ENCODE measurements at regions not wholly inside any gene's neighbourhood (a gene's known extent, or its start where the extent isn't known, plus 50 kb on each side); places are given as distances from the start of the nearest gene placed in this dataset.

DNA sequence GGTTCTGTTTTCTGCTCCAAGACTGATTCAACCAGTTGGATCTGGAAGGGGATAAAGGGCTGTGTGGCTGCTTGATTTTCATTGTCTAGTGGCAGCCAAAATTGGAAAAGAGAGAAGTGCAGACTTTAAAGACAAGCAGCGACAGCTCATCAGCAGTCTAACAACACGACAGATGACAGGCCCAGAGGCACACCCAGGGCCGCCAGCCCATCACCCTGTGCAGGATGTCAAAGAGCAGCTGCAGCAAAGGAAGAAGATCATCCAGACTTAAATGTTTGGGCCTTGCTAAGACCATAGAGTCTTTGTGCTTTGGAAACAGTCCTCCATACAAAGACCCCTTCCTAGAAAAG lies 421.0 kb upstream of the KLF12 start:
- TF ChIP-seq TEAD4 (IDR thresholded peaks at IDR 0.05) (no peak), NFIC (IDR thresholded peaks at IDR 0.05) (no peak), CEBPB (IDR thresholded peaks at IDR 0.05) (no peak), EP300 (IDR thresholded peaks at IDR 0.05; ENCODE audit: borderline replicate concordance) (no peak), EGR1 (IDR thresholded peaks at IDR 0.05) (no peak), TAF1 (IDR thresholded peaks at IDR 0.05; ENCODE audit: low read depth) (no peak), FOXM1 (IDR thresholded peaks at IDR 0.05; ENCODE audit: borderline replicate concordance, low read depth) (no peak)

- no peak for TF ChIP-seq YY1 (IDR thresholded peaks at IDR 0.05; ENCODE audit: low read depth)
- TF ChIP-seq REST (IDR thresholded peaks at IDR 0.05; ENCODE audit: low read depth) = no peak
- no peak for TF ChIP-seq RAD21 (IDR thresholded peaks at IDR 0.05; ENCODE audit: low read depth)
- no peak for TF ChIP-seq EP300 (IDR thresholded peaks at IDR 0.05; ENCODE audit: borderline replicate concordance)
- no peak for TF ChIP-seq ZBTB7A (IDR thresholded peaks at IDR 0.05; ENCODE audit: low read depth)
Observed at GRCh38 chr13:74554569-74555275, 420.5 kb upstream of the KLF12 start.

DNA sequence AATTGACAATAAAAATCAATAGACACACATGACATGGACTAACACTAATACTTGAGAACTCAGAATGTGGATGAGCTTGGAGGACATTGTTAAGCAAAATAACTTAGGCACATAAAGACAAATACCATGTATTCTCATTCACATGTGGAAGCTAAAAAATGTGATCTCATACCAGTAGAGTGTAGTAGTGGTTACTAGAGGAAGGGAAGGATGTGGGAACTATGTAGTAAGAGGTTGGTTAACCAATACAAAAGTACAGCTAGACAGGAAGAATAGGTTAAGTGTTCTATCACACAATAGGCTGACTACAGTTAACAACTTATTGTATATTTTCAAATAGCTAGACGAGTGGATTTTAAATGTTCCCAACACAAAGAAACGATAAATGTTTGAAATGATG lies 415.8 kb upstream of the KLF12 start:
- TF ChIP-seq NFIC (IDR thresholded peaks at IDR 0.05) (no peak), EGR1 (IDR thresholded peaks at IDR 0.05) (no peak), TEAD4 (IDR thresholded peaks at IDR 0.05) (no peak), TAF1 (IDR thresholded peaks at IDR 0.05; ENCODE audit: low read depth) (no peak), FOXM1 (IDR thresholded peaks at IDR 0.05; ENCODE audit: borderline replicate concordance, low read depth) (no peak), RAD21 (IDR thresholded peaks at IDR 0.05; ENCODE audit: low read depth) (no peak), TCF12 (IDR thresholded peaks at IDR 0.05; ENCODE audit: low read depth) (no peak), REST (IDR thresholded peaks at IDR 0.05; ENCODE audit: low read depth) (no peak), ZBTB7A (IDR thresholded peaks at IDR 0.05; ENCODE audit: low read depth) (no peak), YY1 (IDR thresholded peaks at IDR 0.05; ENCODE audit: low read depth) (no peak), MAX (IDR thresholded peaks at IDR 0.05) (no peak), EP300 (IDR thresholded peaks at IDR 0.05; ENCODE audit: borderline replicate concordance) (no peak), CREB1 (IDR thresholded peaks at IDR 0.05; ENCODE audit: low read depth) (no peak), CEBPB (IDR thresholded peaks at IDR 0.05) (no peak)
- TF ChIP-seq, protein P1, sequence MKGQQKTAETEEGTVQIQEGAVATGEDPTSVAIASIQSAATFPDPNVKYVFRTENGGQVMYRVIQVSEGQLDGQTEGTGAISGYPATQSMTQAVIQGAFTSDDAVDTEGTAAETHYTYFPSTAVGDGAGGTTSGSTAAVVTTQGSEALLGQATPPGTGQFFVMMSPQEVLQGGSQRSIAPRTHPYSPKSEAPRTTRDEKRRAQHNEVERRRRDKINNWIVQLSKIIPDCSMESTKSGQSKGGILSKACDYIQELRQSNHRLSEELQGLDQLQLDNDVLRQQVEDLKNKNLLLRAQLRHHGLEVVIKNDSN (IDR thresholded peaks at IDR 0.05) = no peak

GRCh38 chr13:74533226-74533625 lies 399.0 kb upstream of the KLF12 start:
- TF ChIP-seq FOXM1 (IDR thresholded peaks at IDR 0.05; ENCODE audit: borderline replicate concordance, low read depth) = no peak

GRCh38 chr13:74530011-74530410 lies 395.8 kb upstream of the KLF12 start:
- TF ChIP-seq EP300 (IDR thresholded peaks at IDR 0.05; ENCODE audit: borderline replicate concordance) = no peak
- TF ChIP-seq TEAD4 (IDR thresholded peaks at IDR 0.05) = no peak
- TF ChIP-seq MAX (IDR thresholded peaks at IDR 0.05) = no peak
- TF ChIP-seq, protein P1 (IDR thresholded peaks at IDR 0.05) = no peak
- TF ChIP-seq YY1 (IDR thresholded peaks at IDR 0.05; ENCODE audit: low read depth) = no peak

GRCh38 chr13:74528734-74529513 lies 394.7 kb upstream of the KLF12 start:
- TF ChIP-seq CEBPB (IDR thresholded peaks at IDR 0.05) (peak; percentile 87), EP300 (IDR thresholded peaks at IDR 0.05; ENCODE audit: borderline replicate concordance) (no peak), TEAD4 (IDR thresholded peaks at IDR 0.05) (no peak)

Data from Ishikawa (cell line).